Smooth muscle cell (in vitro differentiated cells): ENCODE measurements at regions not wholly inside any gene's neighbourhood (a gene's known extent, or its start where the extent isn't known, plus 50 kb on each side); places are given as distances from the start of the nearest gene placed in this dataset.
A peak's percentile ranks its signal among the peaks of the same experiment; 100 is the strongest.

Experiments
- DNase-seq: peaks from one replicate; lab custom pipeline; 2025; ENCODE audit not compliant: unreplicated experiment; lab: John Stamatoyannopoulos, UW
- H2AFZ ChIP-seq: fragments of 200-600 bp; sonication (generic); 2 replicates; pipeline ENCODE4 v1.6.0; 2016; ENCODE audit warnings: antibody characterized with exemption, low read depth, mild to moderate bottlenecking
- H3F3A ChIP-seq: fragments of 200-600 bp; sonication (generic); 2 replicates; pipeline ENCODE4 v1.6.0; 2017; ENCODE audit warnings: antibody characterized with exemption, low read depth
- H3K27ac ChIP-seq: fragments of 200-600 bp; sonication (generic); 2 replicates; pipeline ENCODE4 v1.5.1; 2016; ENCODE audit warnings: low read depth, mild to moderate bottlenecking
- H3K27me3 ChIP-seq: fragments of 200-600 bp; sonication (generic); 2 replicates; pipeline ENCODE4 v1.6.1; 2016; ENCODE audit warnings: low read depth, mild to moderate bottlenecking
- H3K36me3 ChIP-seq: fragments of 200-600 bp; sonication (generic); 2 replicates; pipeline ENCODE4 v1.5.1; 2016; ENCODE audit warnings: low read depth
- H3K4me1 ChIP-seq: fragments of 200-600 bp; sonication (generic); 2 replicates; pipeline ENCODE4 v1.5.1; 2016; ENCODE audit warnings: low read depth
- H3K4me2 ChIP-seq: fragments of 200-600 bp; sonication (generic); 2 replicates; pipeline ENCODE4 v1.6.0; 2016; ENCODE audit warnings: mild to moderate bottlenecking
- H3K4me3 ChIP-seq: fragments of 200-600 bp; sonication (generic); 2 replicates; pipeline ENCODE4 v1.5.1; 2016; ENCODE audit warnings: mild to moderate bottlenecking
- H3K79me2 ChIP-seq: fragments of 200-600 bp; sonication (generic); 2 replicates; pipeline ENCODE4 v1.6.0; 2016; ENCODE audit warnings: low read depth, mild to moderate bottlenecking
- H3K9ac ChIP-seq: fragments of 200-600 bp; sonication (generic); 2 replicates; pipeline ENCODE4 v1.6.0; 2016; ENCODE audit warnings: low read depth
- H3K9me3 ChIP-seq: fragments of 200-600 bp; sonication (generic); replicated peaks from 2 replicates; pipeline ENCODE4 v1.5.1; 2016; ENCODE audit warnings: low read depth
- H4K20me1 ChIP-seq: fragments of 200-600 bp; sonication (generic); 2 replicates; pipeline ENCODE4 v1.6.0; 2016; ENCODE audit warnings: low read depth
- WGBS: methylation state at CpG from one replicate; pipeline ENCODE4 v1.1.7; 2016; ENCODE audit warnings: low lambda C conversion rate; 5-methylcytosine and 5-hydroxymethylcytosine counted together
- TF ChIP-seq, protein P1 (sequence below): fragments of 200-600 bp; sonication (generic); IDR thresholded peaks from 2 replicates; pipeline ENCODE4 v1.5.1; 2017; ENCODE audit warnings: borderline replicate concordance, mild to moderate bottlenecking, antibody characterized with exemption; ENCODE audit not compliant: insufficient read depth, poor library complexity, severe bottlenecking

- no peak overlapping the region for H3K27ac ChIP-seq
- H3K4me3 ChIP-seq = no peak overlapping the region
- no peak overlapping the region for H2AFZ ChIP-seq
- H3K4me1 ChIP-seq = no peaks in the 10 kb centered on the region
- H3F3A ChIP-seq = no peaks in the 10 kb centered on the region
- WGBS = 95% methylated on average over 3 of the region's 3 CpGs
- TF ChIP-seq, protein P1, sequence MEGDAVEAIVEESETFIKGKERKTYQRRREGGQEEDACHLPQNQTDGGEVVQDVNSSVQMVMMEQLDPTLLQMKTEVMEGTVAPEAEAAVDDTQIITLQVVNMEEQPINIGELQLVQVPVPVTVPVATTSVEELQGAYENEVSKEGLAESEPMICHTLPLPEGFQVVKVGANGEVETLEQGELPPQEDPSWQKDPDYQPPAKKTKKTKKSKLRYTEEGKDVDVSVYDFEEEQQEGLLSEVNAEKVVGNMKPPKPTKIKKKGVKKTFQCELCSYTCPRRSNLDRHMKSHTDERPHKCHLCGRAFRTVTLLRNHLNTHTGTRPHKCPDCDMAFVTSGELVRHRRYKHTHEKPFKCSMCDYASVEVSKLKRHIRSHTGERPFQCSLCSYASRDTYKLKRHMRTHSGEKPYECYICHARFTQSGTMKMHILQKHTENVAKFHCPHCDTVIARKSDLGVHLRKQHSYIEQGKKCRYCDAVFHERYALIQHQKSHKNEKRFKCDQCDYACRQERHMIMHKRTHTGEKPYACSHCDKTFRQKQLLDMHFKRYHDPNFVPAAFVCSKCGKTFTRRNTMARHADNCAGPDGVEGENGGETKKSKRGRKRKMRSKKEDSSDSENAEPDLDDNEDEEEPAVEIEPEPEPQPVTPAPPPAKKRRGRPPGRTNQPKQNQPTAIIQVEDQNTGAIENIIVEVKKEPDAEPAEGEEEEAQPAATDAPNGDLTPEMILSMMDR = no peak
- no peaks in the 10 kb centered on the region for H3K36me3 ChIP-seq
- H3K79me2 ChIP-seq = no peaks in the 10 kb centered on the region
- H4K20me1 ChIP-seq = no peaks in the 10 kb centered on the region
- no peak overlapping the region for H3K4me2 ChIP-seq
- no peak overlapping the region for H3K9ac ChIP-seq
- no peaks in the 10 kb centered on the region for H3K27me3 ChIP-seq
- H3K9me3 ChIP-seq = no peaks in the 10 kb centered on the region
- DNase-seq = no peak
These were observed 473.7 kb downstream of the JRKL start for GRCh38 chr11:96863520-96863919.

DNA sequence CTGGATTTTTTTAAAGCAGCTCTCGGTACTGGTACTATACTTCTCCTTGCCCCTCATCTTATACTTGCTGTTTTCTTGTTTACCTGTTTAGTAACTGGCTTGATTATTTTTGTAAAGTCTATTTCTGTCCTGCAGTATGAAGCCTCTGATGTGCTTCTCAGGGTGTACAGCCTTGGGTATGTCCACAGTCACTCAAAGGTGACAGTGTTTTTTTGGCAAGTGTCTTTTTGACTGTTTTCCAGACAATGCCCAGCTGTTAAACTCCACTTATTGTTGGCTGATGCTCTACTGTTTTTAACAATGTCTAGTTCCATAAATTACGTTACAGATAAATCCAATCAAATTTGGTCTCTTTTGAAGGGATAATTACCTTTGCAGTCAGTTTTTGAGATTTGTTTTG, 475.2 kb downstream of the JRKL start:
- H3K36me3 ChIP-seq = no peaks in the 10 kb centered on the region
- H3K9me3 ChIP-seq = no peaks in the 10 kb centered on the region
- WGBS = 100% methylated on average over 2 of the region's 2 CpGs
- H3F3A ChIP-seq = no peaks in the 10 kb centered on the region
- H3K27me3 ChIP-seq = no peaks in the 10 kb centered on the region
- no peak overlapping the region for H3K4me3 ChIP-seq
- H3K79me2 ChIP-seq = no peaks in the 10 kb centered on the region
- TF ChIP-seq, protein P1 = no peak
- H2AFZ ChIP-seq = no peak overlapping the region
- H3K4me1 ChIP-seq = no peaks in the 10 kb centered on the region
- H4K20me1 ChIP-seq = no peaks in the 10 kb centered on the region
- H3K27ac ChIP-seq = no peak overlapping the region
- no peak overlapping the region for H3K4me2 ChIP-seq
- DNase-seq = no peak
- H3K9ac ChIP-seq = no peak overlapping the region

DNA sequence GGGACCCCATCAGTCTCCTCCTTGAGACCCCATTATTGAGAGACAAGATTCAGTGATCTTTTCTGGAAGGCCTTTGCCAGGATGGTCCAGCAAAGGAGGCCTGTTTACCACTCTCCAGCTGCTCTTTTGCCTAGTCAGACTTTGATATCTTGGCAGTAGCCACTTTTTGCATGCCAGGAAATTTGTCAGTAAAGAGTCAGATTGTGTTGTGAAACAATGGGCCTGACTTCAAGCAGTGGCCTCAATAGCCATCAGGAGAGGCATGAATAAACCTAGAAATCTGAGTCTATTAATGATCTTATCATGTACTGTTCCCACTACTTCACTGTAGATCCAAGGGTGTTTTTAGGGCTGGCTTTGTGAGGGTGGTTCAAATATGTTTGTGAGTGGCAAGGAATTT, 479.4 kb downstream of the JRKL start:
- Histone ChIP-seq H3F3A (no peaks in the 10 kb centered on the region), H3K9me3 (no peaks in the 10 kb centered on the region), H3K27ac (no peak overlapping the region), H3K79me2 (no peaks in the 10 kb centered on the region), H3K4me2 (no peak overlapping the region), H2AFZ (no peak overlapping the region), H3K36me3 (no peaks in the 10 kb centered on the region), H3K4me3 (no peak overlapping the region), H3K9ac (no peak overlapping the region), H3K27me3 (no peaks in the 10 kb centered on the region), H4K20me1 (no peaks in the 10 kb centered on the region), H3K4me1 (no peaks in the 10 kb centered on the region)
- no peak for DNase-seq
- TF ChIP-seq, protein P1 = no peak

DNA sequence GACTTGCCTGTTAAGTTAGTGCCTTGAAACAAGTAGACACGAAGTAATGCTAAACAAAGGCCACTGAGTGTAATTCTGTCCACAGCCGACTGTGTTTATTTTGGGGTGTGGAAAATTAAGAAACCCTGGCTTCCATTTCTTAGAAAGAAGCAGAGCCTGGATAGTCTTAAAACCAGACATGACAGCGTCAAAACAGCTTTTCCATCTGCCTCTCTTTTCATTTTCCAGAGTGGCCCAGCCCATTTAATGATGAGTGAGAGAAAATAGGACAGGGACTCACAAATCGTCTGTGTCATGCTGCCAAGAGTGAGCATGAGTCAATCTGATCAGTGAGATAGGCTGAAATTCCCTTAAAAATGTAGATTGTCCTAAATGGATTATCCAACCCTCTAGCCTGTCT, 485.9 kb downstream of the JRKL start:
- Histone ChIP-seq H3K9ac (no peak overlapping the region), H3K4me1 (no peaks in the 10 kb centered on the region), H3K4me2 (peak overlapping the region; percentile 3), H4K20me1 (no peaks in the 10 kb centered on the region), H3K4me3 (no peak overlapping the region), H2AFZ (peak overlapping the region; percentile 47), H3K36me3 (no peaks in the 10 kb centered on the region), H3K27ac (no peak overlapping the region), H3K27me3 (no peaks in the 10 kb centered on the region), H3F3A (no peaks in the 10 kb centered on the region), H3K79me2 (no peaks in the 10 kb centered on the region), H3K9me3 (no peaks in the 10 kb centered on the region)
- WGBS = 15% methylated on average over 4 of the region's 4 CpGs
- TF ChIP-seq, protein P1 = no peak
- DNase-seq = no peak
